H1 (cell line): ENCODE measurements at regions not wholly inside any gene's neighbourhood (a gene's known extent, or its start where the extent isn't known, plus 50 kb on each side); places are given as distances from the start of the nearest gene placed in this dataset.

Source experiments
- BACH1 ChIP-seq: IDR thresholded peaks from 2 replicates; pipeline ENCODE4 v1.6.1; 2012; ENCODE audit warnings: low read length, improper control_type of control experiment
- CREB1 ChIP-seq: IDR thresholded peaks from 2 replicates; pipeline ENCODE4 v1.6.1; 2012; ENCODE audit warnings: inconsistent platforms
- EZH2 ChIP-seq: fragments of 200-600 bp; sonication (generic); IDR thresholded peaks from 2 replicates; pipeline ENCODE4 v1.7.1; 2012; ENCODE audit warnings: low read depth, mild to moderate bottlenecking, moderate library complexity, low read length, inconsistent platforms; ENCODE audit not compliant: severe bottlenecking
- JUN ChIP-seq: IDR thresholded peaks from 2 replicates; pipeline ENCODE4 v1.6.1; 2011; ENCODE audit warnings: low read depth, mild to moderate bottlenecking, improper control_type of control experiment, low read length
- KDM1A ChIP-seq: fragments of 200-600, 300-600 bp; sonication (generic); IDR thresholded peaks from 2 replicates; pipeline ENCODE4 v1.7.1; 2016; ENCODE audit warnings: mild to moderate bottlenecking, low read length, borderline replicate concordance
- POLR2A ChIP-seq, 2 experiments: IDR thresholded peaks; 1 replicate in 1 of 2; 2 replicates in 1 of 2; pipeline ENCODE4 v1.6.1; 2011; ENCODE audit warnings: low read depth in 2 of 2, low read length in 2 of 2, mild to moderate bottlenecking in 2 of 2; ENCODE audit errors: control extremely low read depth in 1 of 2
- POLR2AphosphoS5 ChIP-seq: IDR thresholded peaks from 2 replicates; pipeline ENCODE4 v1.6.1; 2011; ENCODE audit warnings: low read depth, low read length
- RFX5 ChIP-seq: IDR thresholded peaks from 2 replicates; pipeline ENCODE4 v1.6.1; 2011; ENCODE audit warnings: low read depth, low read length, improper control_type of control experiment, borderline replicate concordance
- TAF7 ChIP-seq: optimal IDR thresholded peaks from 2 replicates; pipeline ENCODE3; 2011; ENCODE audit warnings: low read depth, mild to moderate bottlenecking, inconsistent platforms, low read length, moderate library complexity, borderline replicate concordance
- TBP ChIP-seq: IDR thresholded peaks from 2 replicates; pipeline ENCODE4 v1.6.1; 2011; ENCODE audit warnings: low read depth, low read length, improper control_type of control experiment
- YY1 ChIP-seq: IDR thresholded peaks from 2 replicates; pipeline ENCODE4 v1.6.1; 2011; ENCODE audit warnings: low read depth, mild to moderate bottlenecking, low read length
- TF ChIP-seq, protein P1 (sequence below), 3 experiments: IDR thresholded peaks; 1 replicate in 2 of 3; 2 replicates in 1 of 3; pipeline versions ENCODE4 v1.5.1 to v1.6.1; 2011; ENCODE audit warnings: low read length in 3 of 3, mild to moderate bottlenecking in 3 of 3, inconsistent platforms in 2 of 3, low read depth in 1 of 3, moderate library complexity in 1 of 3; ENCODE audit not compliant: insufficient read depth in 1 of 3; ENCODE audit errors: control extremely low read depth in 1 of 3
- TF ChIP-seq, protein P2 (sequence below): IDR thresholded peaks from 2 replicates; pipeline ENCODE4 v1.6.1; 2011; ENCODE audit warnings: low read length, improper control_type of control experiment

DNA sequence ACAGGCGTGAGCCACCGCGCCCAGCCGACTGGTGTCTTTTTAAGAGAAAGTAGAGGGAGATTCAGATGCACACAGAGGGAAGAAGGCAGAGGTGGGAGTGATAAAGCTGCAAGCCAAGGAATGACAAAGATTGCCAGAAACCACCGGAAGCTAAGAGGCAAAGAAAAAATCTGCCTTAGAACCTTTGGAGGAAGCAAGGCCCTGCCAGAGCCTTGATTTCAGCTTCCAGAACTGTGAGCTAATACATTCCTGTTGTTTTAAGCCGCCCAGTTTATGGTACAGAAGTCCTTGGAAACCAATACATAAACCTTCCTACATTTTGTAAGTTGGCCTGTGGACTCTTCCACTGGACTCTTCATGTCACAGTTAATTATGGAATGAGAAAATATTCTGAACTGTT, 71.7 kb upstream of the SOX21 start:
- TF ChIP-seq, protein P1, sequence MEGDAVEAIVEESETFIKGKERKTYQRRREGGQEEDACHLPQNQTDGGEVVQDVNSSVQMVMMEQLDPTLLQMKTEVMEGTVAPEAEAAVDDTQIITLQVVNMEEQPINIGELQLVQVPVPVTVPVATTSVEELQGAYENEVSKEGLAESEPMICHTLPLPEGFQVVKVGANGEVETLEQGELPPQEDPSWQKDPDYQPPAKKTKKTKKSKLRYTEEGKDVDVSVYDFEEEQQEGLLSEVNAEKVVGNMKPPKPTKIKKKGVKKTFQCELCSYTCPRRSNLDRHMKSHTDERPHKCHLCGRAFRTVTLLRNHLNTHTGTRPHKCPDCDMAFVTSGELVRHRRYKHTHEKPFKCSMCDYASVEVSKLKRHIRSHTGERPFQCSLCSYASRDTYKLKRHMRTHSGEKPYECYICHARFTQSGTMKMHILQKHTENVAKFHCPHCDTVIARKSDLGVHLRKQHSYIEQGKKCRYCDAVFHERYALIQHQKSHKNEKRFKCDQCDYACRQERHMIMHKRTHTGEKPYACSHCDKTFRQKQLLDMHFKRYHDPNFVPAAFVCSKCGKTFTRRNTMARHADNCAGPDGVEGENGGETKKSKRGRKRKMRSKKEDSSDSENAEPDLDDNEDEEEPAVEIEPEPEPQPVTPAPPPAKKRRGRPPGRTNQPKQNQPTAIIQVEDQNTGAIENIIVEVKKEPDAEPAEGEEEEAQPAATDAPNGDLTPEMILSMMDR (IDR thresholded peaks at IDR 0.05; ENCODE audit: control extremely low read depth in 1 of 3, insufficient read depth in 1 of 3, low read depth in 1 of 3, low read length in 3 of 3) = no peak
- TF ChIP-seq POLR2AphosphoS5 = no peak
- no peak for TF ChIP-seq TBP
- no peak for TF ChIP-seq CREB1
- no peak for TF ChIP-seq POLR2A (IDR thresholded peaks at IDR 0.05; ENCODE audit: control extremely low read depth in 1 of 2, low read depth in 2 of 2, low read length in 2 of 2)
- TF ChIP-seq JUN = no peak
- no peak for TF ChIP-seq EZH2
- TF ChIP-seq YY1 = no peak
- TF ChIP-seq, protein P2, sequence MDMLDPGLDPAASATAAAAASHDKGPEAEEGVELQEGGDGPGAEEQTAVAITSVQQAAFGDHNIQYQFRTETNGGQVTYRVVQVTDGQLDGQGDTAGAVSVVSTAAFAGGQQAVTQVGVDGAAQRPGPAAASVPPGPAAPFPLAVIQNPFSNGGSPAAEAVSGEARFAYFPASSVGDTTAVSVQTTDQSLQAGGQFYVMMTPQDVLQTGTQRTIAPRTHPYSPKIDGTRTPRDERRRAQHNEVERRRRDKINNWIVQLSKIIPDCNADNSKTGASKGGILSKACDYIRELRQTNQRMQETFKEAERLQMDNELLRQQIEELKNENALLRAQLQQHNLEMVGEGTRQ = no peak
- TF ChIP-seq KDM1A = no peak
- no peak for TF ChIP-seq TAF7
- no peak for TF ChIP-seq BACH1
- TF ChIP-seq RFX5 = no peak
